GM12892 (cell line): ENCODE measurements at regions not wholly inside any gene's neighbourhood (a gene's known extent, or its start where the extent isn't known, plus 50 kb on each side); places are given as distances from the start of the nearest gene placed in this dataset.

Experiments
- POLR2A ChIP-seq: IDR thresholded peaks from 2 replicates; pipeline ENCODE4 v1.6.1; 2011; ENCODE audit warnings: low read depth, low read length, control low read depth
- POLR2AphosphoS5 ChIP-seq: IDR thresholded peaks from 2 replicates; pipeline ENCODE4 v1.6.1; 2011; ENCODE audit warnings: low read depth, low read length, control low read depth
- TAF1 ChIP-seq: IDR thresholded peaks from 2 replicates; pipeline ENCODE4 v1.6.1; 2011; ENCODE audit warnings: low read depth, mild to moderate bottlenecking, control low read depth, low read length, borderline replicate concordance

GRCh38 chr2:45282646-45283045, 273.4 kb upstream of the SIX2 start:
- TF ChIP-seq POLR2A (no peak), TAF1 (no peak), POLR2AphosphoS5 (no peak)
